ENCODE measurements at regions not wholly inside any gene's neighbourhood (a gene's known extent, or its start where the extent isn't known, plus 50 kb on each side); places are given as distances from the start of the nearest gene placed in this dataset.

- H3K36me3 ChIP-seq (replicated peaks; ENCODE audit: insufficient read depth, low read length), result no peaks in the 10 kb centered on the region
- H2AFZ ChIP-seq (ENCODE audit: low read length), result no peak overlapping the region
- no peaks in the 10 kb centered on the region for H3K9me2 ChIP-seq (replicated peaks; ENCODE audit: insufficient read depth, low read length)
- no peak for DNase-seq
- H3K27ac ChIP-seq (ENCODE audit: low read length), result no peak overlapping the region
- H3K4me3 ChIP-seq (ENCODE audit: low read length), result no peak overlapping the region
- H3K27me3 ChIP-seq (replicated peaks; ENCODE audit: insufficient read depth, low read length), result peaks cover 77% of the 10 kb centered on the region
- H3K79me2 ChIP-seq (ENCODE audit: low read length), result no peaks in the 10 kb centered on the region
- H3K4me2 ChIP-seq (ENCODE audit: low read depth, low read length), result no peak overlapping the region
- no peaks in the 10 kb centered on the region for H3K9me3 ChIP-seq (replicated peaks; ENCODE audit: insufficient read depth, low read length)
- no peaks in the 10 kb centered on the region for H4K20me1 ChIP-seq (ENCODE audit: insufficient read depth, low read length)
- TF ChIP-seq EZH2 (optimal IDR thresholded peaks at IDR 0.05; ENCODE audit: low read depth, low read length), result no peak
- TF ChIP-seq, protein P1, sequence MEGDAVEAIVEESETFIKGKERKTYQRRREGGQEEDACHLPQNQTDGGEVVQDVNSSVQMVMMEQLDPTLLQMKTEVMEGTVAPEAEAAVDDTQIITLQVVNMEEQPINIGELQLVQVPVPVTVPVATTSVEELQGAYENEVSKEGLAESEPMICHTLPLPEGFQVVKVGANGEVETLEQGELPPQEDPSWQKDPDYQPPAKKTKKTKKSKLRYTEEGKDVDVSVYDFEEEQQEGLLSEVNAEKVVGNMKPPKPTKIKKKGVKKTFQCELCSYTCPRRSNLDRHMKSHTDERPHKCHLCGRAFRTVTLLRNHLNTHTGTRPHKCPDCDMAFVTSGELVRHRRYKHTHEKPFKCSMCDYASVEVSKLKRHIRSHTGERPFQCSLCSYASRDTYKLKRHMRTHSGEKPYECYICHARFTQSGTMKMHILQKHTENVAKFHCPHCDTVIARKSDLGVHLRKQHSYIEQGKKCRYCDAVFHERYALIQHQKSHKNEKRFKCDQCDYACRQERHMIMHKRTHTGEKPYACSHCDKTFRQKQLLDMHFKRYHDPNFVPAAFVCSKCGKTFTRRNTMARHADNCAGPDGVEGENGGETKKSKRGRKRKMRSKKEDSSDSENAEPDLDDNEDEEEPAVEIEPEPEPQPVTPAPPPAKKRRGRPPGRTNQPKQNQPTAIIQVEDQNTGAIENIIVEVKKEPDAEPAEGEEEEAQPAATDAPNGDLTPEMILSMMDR (IDR thresholded peaks at IDR 0.05; ENCODE audit: low read length), result no peak
- no peak for TF ChIP-seq EZH2phosphoT487 (IDR thresholded peaks at IDR 0.05; ENCODE audit: low read length)
- no peaks in the 10 kb centered on the region for H3F3A ChIP-seq (ENCODE audit: insufficient read depth, low read length)
- H3K9ac ChIP-seq (ENCODE audit: low read length), result no peak overlapping the region
- no peaks in the 10 kb centered on the region for H3K4me1 ChIP-seq (ENCODE audit: low read length)
Measured at GRCh38 chr1:22338071-22338765, 113.4 kb upstream of the ZBTB40 start.

DNA sequence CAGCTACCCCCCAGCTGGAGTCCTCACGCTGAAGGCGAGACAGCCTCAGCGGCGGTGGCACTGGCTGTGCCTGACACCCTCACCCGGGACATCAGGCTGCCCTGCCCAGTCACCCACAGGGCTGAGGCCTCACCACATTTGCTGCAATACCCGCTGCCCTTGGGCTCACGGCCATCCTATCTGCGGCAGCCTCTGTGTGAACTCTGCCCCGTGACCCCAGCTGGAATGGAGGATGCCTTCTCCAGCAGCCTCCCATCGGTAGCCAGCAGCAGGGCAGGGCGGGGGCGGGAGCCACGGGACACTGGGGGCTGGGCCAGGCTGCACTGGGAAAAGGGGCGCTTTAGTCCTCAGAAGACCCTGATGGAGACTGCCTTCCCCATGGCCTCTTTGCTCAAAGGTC lies 112.4 kb upstream of the ZBTB40 start:
- Histone ChIP-seq H3K27ac (ENCODE audit: low read length) (no peak overlapping the region), H2AFZ (ENCODE audit: low read length) (no peak overlapping the region), H3K9me2 (replicated peaks; ENCODE audit: insufficient read depth, low read length) (no peaks in the 10 kb centered on the region), H3K9ac (ENCODE audit: low read length) (no peak overlapping the region), H3K27me3 (replicated peaks; ENCODE audit: insufficient read depth, low read length) (peaks cover 79% of the 10 kb centered on the region), H4K20me1 (ENCODE audit: insufficient read depth, low read length) (no peaks in the 10 kb centered on the region), H3K9me3 (replicated peaks; ENCODE audit: insufficient read depth, low read length) (no peaks in the 10 kb centered on the region), H3K4me1 (ENCODE audit: low read length) (no peaks in the 10 kb centered on the region), H3K36me3 (replicated peaks; ENCODE audit: insufficient read depth, low read length) (no peaks in the 10 kb centered on the region), H3F3A (ENCODE audit: insufficient read depth, low read length) (no peaks in the 10 kb centered on the region), H3K4me2 (ENCODE audit: low read depth, low read length) (no peak overlapping the region), H3K79me2 (ENCODE audit: low read length) (no peaks in the 10 kb centered on the region), H3K4me3 (ENCODE audit: low read length) (no peak overlapping the region)
- DNase-seq, result no peak
- TF ChIP-seq, protein P1 (IDR thresholded peaks at IDR 0.05; ENCODE audit: low read length), result no peak

- no peaks in the 10 kb centered on the region for H3K36me3 ChIP-seq (replicated peaks; ENCODE audit: insufficient read depth, low read length)
- H3K4me3 ChIP-seq (ENCODE audit: low read length), result no peak overlapping the region
- no peaks in the 10 kb centered on the region for H3K79me2 ChIP-seq (ENCODE audit: low read length)
- TF ChIP-seq EZH2 (optimal IDR thresholded peaks at IDR 0.05; ENCODE audit: low read depth, low read length), result no peak
- TF ChIP-seq, protein P1 (IDR thresholded peaks at IDR 0.05; ENCODE audit: low read length), result no peak
- TF ChIP-seq EZH2phosphoT487 (IDR thresholded peaks at IDR 0.05; ENCODE audit: low read length), result no peak
- H3K9me2 ChIP-seq (replicated peaks; ENCODE audit: insufficient read depth, low read length), result no peaks in the 10 kb centered on the region
- H3K27me3 ChIP-seq (replicated peaks; ENCODE audit: insufficient read depth, low read length), result peaks cover 79% of the 10 kb centered on the region
- no peaks in the 10 kb centered on the region for H4K20me1 ChIP-seq (ENCODE audit: insufficient read depth, low read length)
- no peaks in the 10 kb centered on the region for H3F3A ChIP-seq (ENCODE audit: insufficient read depth, low read length)
- no peaks in the 10 kb centered on the region for H3K4me1 ChIP-seq (ENCODE audit: low read length)
- H3K9me3 ChIP-seq (replicated peaks; ENCODE audit: insufficient read depth, low read length), result no peaks in the 10 kb centered on the region
- H3K9ac ChIP-seq (ENCODE audit: low read length), result no peak overlapping the region
- H3K4me2 ChIP-seq (ENCODE audit: low read depth, low read length), result no peak overlapping the region
- no peak for DNase-seq
- H2AFZ ChIP-seq (ENCODE audit: low read length), result no peak overlapping the region
- no peak overlapping the region for H3K27ac ChIP-seq (ENCODE audit: low read length)
Measured at GRCh38 chr1:22340066-22340465, 111.6 kb upstream of the ZBTB40 start.

Data from MM.1S (cell line).